GM12865 (cell line): ENCODE measurements at regions not wholly inside any gene's neighbourhood (a gene's known extent, or its start where the extent isn't known, plus 50 kb on each side); places are given as distances from the start of the nearest gene placed in this dataset.
A peak's percentile ranks its signal among the peaks of the same experiment; 100 is the strongest.

ENCODE experiments used
- DNase-seq: peaks from one replicate; pipeline ENCODE4 v3.0.0; 2010; ENCODE audit warnings: low read depth
- H3K4me3 ChIP-seq: 2 replicates; pipeline ENCODE4 v1.5.1; 2011; ENCODE audit warnings: mild to moderate bottlenecking, low read depth, low read length, control low read depth
- TF ChIP-seq, protein P1 (sequence below): IDR thresholded peaks from 2 replicates; pipeline ENCODE4 v1.5.1; 2011; ENCODE audit warnings: low read length, control low read depth, low read depth, inconsistent platforms; ENCODE audit not compliant: insufficient read depth; ENCODE audit errors: missing control alignments

GRCh38 chr4:81808011-81808672, 336.4 kb upstream of the RASGEF1B start:
- TF ChIP-seq, protein P1, sequence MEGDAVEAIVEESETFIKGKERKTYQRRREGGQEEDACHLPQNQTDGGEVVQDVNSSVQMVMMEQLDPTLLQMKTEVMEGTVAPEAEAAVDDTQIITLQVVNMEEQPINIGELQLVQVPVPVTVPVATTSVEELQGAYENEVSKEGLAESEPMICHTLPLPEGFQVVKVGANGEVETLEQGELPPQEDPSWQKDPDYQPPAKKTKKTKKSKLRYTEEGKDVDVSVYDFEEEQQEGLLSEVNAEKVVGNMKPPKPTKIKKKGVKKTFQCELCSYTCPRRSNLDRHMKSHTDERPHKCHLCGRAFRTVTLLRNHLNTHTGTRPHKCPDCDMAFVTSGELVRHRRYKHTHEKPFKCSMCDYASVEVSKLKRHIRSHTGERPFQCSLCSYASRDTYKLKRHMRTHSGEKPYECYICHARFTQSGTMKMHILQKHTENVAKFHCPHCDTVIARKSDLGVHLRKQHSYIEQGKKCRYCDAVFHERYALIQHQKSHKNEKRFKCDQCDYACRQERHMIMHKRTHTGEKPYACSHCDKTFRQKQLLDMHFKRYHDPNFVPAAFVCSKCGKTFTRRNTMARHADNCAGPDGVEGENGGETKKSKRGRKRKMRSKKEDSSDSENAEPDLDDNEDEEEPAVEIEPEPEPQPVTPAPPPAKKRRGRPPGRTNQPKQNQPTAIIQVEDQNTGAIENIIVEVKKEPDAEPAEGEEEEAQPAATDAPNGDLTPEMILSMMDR, result no peak
- H3K4me3 ChIP-seq, result no peak overlapping the region
- no peak for DNase-seq

DNA sequence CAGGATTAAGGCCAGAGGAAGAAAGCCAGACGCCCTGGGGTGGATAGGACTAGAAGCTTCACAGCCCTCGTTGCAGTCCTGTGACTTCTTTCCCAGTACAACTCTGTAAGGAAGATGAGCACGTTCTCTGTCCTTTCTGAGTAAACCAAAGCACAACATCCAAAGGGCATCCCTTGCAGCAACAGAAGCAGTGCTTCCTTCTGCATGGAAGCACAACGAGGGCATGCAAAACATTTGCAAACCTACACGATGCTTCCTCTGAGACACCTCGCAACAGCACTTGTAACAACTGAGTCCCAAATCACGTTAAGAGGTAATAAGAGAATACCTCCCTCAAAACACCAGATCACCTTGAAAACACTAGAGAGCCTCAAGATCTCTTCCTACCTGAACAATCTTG, 335.7 kb upstream of the RASGEF1B start:
- DNase-seq, result no peak
- TF ChIP-seq, protein P1, result no peak
- no peak overlapping the region for H3K4me3 ChIP-seq

- TF ChIP-seq, protein P1, result no peak
- H3K4me3 ChIP-seq, result no peak overlapping the region
- no peak for DNase-seq
Measured at GRCh38 chr4:81806485-81806884, 334.8 kb upstream of the RASGEF1B start.

DNA sequence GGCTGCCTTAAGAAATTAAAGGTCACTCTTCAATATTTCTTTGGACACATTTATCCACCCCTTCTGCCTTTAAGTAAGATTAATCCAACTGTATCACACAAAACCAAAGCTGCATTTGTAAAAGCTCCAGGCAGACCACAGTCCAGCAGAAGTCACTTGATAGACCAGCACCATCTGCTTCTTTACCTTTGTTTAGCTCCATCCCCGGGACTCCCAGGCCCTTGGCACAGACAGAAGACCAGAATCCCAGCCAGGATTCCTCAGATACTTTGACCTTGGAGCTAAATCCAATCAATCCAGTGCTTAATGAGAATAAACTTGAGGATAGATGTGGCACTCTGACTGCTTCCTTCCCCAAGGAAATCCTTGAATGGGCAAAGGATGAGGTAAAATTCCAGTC, 333.1 kb upstream of the RASGEF1B start:
- DNase-seq, result no peak
- TF ChIP-seq, protein P1, result no peak
- H3K4me3 ChIP-seq, result no peak overlapping the region

DNA sequence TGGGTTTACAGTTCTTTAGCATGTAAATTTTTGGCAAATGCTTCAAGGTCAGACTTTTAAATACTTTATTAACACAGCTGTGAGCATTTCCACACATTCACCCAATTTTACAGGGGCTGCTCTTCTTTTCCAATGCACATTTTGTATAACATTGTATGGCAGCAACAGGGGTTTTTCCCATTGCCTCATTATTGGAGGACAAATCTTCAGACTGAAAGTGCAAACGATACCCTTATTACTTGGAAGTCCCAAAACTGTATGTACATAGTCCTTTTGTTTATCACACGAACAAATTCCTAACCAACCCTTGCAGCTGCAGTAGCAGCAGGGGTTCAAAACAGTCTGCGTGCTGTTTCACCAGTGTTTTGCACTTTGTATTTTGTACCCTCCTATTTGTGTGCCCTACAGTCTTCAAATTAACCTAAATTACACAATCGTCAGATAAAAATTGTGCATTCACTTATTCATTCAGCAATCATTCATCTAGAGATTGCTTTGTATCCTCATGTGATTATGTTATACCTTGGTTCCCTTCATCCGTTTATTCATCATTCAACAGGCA, 330.7 kb upstream of the RASGEF1B start:
- TF ChIP-seq, protein P1, result no peak
- DNase-seq, result peak; percentile 3
- no peak overlapping the region for H3K4me3 ChIP-seq

DNA sequence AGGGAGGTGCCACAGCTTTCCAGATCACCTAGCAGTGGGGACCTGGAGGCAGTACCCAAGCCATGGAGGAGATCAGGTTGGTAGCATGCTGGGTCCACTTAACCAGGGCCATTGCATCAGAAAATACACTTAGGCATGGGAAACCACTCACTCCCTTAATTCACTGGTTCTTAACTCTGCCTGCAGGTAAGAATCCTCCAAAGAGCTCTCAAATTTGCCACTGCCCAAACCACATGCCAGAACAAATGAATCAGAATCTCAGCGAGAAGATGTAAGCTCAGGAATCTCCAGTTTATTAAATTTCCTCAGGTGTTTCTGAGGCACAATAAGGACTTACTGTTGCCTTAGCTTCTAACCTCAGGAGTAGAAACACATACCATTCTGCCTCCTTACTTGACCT, 327.7 kb upstream of the RASGEF1B start:
- TF ChIP-seq, protein P1, result no peak
- H3K4me3 ChIP-seq, result no peak overlapping the region
- no peak for DNase-seq

DNA sequence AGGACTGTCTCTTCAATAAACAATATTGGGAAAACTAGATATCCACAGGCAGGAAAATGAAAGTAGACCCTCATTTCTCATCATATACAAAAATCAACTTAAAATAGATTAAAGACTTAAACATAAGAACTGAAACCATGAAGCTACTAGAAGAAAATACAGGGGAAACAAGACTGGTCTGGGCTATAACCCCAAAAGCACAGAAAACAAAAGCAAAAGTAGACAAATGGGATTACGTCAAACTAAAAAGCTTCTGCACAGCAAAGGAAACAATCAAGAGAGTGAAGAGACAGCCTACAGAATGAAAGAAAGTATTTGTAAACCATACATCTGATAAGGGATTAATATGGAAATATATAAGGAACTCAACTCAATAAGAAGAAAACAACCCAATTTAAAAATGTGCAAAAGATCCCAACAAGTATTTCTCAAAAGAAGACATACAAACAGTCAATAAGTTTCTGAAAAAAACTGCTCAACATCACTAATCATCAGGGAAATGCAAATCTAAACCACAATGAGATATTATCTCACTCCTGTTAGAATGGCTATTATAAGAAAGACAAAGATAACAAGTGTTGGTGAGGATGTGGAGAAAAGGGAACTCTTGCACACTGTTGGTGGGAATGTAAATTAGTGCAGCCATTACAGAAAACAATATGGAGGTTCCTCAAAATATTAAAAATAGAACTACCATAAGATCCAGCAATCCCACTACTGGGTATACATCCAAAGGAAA, 325.3 kb upstream of the RASGEF1B start:
- TF ChIP-seq, protein P1, result no peak
- DNase-seq, result no peak
- H3K4me3 ChIP-seq, result no peak overlapping the region
